GM12878 (cell line): ENCODE measurements at regions not wholly inside any gene's neighbourhood (a gene's known extent, or its start where the extent isn't known, plus 50 kb on each side); places are given as distances from the start of the nearest gene placed in this dataset.

ENCODE experiments used
- CREM ChIP-seq: IDR thresholded peaks from 2 replicates; pipeline ENCODE4 v1.6.1; 2014; ENCODE audit warnings: antibody characterized with exemption, low read depth
- CTCF ChIP-seq, 3 experiments: IDR thresholded peaks in 2 of 3; conservative IDR thresholded peaks in 1 of 3; 2 replicates each; pipeline ENCODE4 v1.5.1; 2011; ENCODE audit warnings: low read depth in 3 of 3, low read length in 3 of 3, mild to moderate bottlenecking in 3 of 3, control low read depth in 2 of 3, moderate library complexity in 2 of 3, inconsistent platforms in 1 of 3, mixed read lengths in 1 of 3; ENCODE audit not compliant: control insufficient read depth in 2 of 3, insufficient read depth in 1 of 3; ENCODE audit errors: extremely low read depth in 1 of 3
- EP300 ChIP-seq, 2 experiments: fragments of 150-350 bp in 1 of 2; IDR thresholded peaks; 2 replicates each; pipeline ENCODE4 v1.6.1; 2011 to 2012; ENCODE audit warnings: low read depth in 2 of 2, low read length in 2 of 2, borderline replicate concordance in 1 of 2, improper control_type of control experiment in 1 of 2, inconsistent platforms in 1 of 2; ENCODE audit not compliant: control insufficient read depth in 1 of 2
- EZH2 ChIP-seq: IDR thresholded peaks from 2 replicates; pipeline ENCODE4 v1.6.1; 2012; ENCODE audit warnings: low read depth, mild to moderate bottlenecking, control low read depth, inconsistent platforms, low read length, borderline replicate concordance; ENCODE audit not compliant: control insufficient read depth
- HDAC2 ChIP-seq: fragments of 200-600 bp; sonication (generic); IDR thresholded peaks from 2 replicates; pipeline ENCODE4 v1.6.1; 2017
- NR2C2 ChIP-seq: IDR thresholded peaks from 2 replicates; pipeline ENCODE4 v1.6.1; 2011; ENCODE audit warnings: borderline replicate concordance, low read depth; ENCODE audit not compliant: control insufficient read depth, insufficient read length
- POLR2A ChIP-seq: IDR thresholded peaks from 2 replicates; pipeline ENCODE4 v1.6.1; 2011; ENCODE audit warnings: low read depth, mild to moderate bottlenecking, low read length
- POLR2AphosphoS5 ChIP-seq: IDR thresholded peaks from 2 replicates; pipeline ENCODE4 v1.6.1; 2011; ENCODE audit warnings: mild to moderate bottlenecking, low read length, inconsistent platforms
- RAD21 ChIP-seq: IDR thresholded peaks from 2 replicates; pipeline ENCODE4 v1.6.1; 2011; ENCODE audit warnings: mild to moderate bottlenecking, low read depth, low read length, moderate library complexity; ENCODE audit not compliant: insufficient read depth
- RCOR1 ChIP-seq: conservative IDR thresholded peaks from 2 replicates; pipeline ENCODE4 v1.6.1; 2012; ENCODE audit warnings: low read depth, low read length, improper control_type of control experiment
- ZNF274 ChIP-seq: IDR thresholded peaks from one replicate; pipeline ENCODE4 v1.8.0; 2011; ENCODE audit not compliant: insufficient read length, insufficient read depth

GRCh38 chr3:83023086-83023485, 1261.6 kb upstream of the GBE1 start:
- TF ChIP-seq NR2C2 (no peak), RAD21 (no peak), EP300 (IDR thresholded peaks at IDR 0.05; ENCODE audit: borderline replicate concordance in 1 of 2, control insufficient read depth in 1 of 2, low read depth in 2 of 2, low read length in 2 of 2) (no peak), CREM (no peak), POLR2A (no peak), CTCF (IDR thresholded peaks at IDR 0.05 in 2 of 3, conservative IDR thresholded peaks at IDR 0.05 in 1 of 3; ENCODE audit: control insufficient read depth in 2 of 3, extremely low read depth in 1 of 3, insufficient read depth in 1 of 3, low read depth in 3 of 3, low read length in 3 of 3) (no peak), HDAC2 (no peak), RCOR1 (no peak), EZH2 (no peak), POLR2AphosphoS5 (no peak), ZNF274 (no peak)
